HG03175 (cell line): ENCODE measurements at regions not wholly inside any gene's neighbourhood (a gene's known extent, or its start where the extent isn't known, plus 50 kb on each side); places are given as distances from the start of the nearest gene placed in this dataset.

ENCODE experiments used
- ATAC-seq: cut with Tn5 transposase; IDR thresholded peaks from one replicate; pipeline ENCODE4 v1.9.1; 2021; ENCODE audit warnings: mild to moderate bottlenecking, moderate library complexity; ENCODE audit not compliant: unreplicated experiment

GRCh38 chr13:59459972-59460371, 703.8 kb downstream of the DIAPH3 start:
- ATAC-seq: no peak

- no peak for ATAC-seq
Measured at GRCh38 chr13:59461411-59461810, 702.3 kb downstream of the DIAPH3 start.

GRCh38 chr13:59463023-59463422, 700.7 kb downstream of the DIAPH3 start:
- no peak for ATAC-seq

GRCh38 chr13:59464926-59465325, 698.8 kb downstream of the DIAPH3 start:
- no peak for ATAC-seq

- ATAC-seq: no peak
Measured at GRCh38 chr13:59468396-59468795, 695.3 kb downstream of the DIAPH3 start.

- ATAC-seq: no peak
Measured at GRCh38 chr13:59471106-59471505, 692.6 kb downstream of the DIAPH3 start.

- ATAC-seq: no peak
Measured at GRCh38 chr13:59472134-59472533, 691.6 kb downstream of the DIAPH3 start.

- no peak for ATAC-seq
Measured at GRCh38 chr13:59474696-59475095, 689.0 kb downstream of the DIAPH3 start.

- ATAC-seq: no peak
Measured at GRCh38 chr13:59475911-59476310, 687.8 kb downstream of the DIAPH3 start.

- no peak for ATAC-seq
Measured at GRCh38 chr13:59476366-59476765, 687.4 kb downstream of the DIAPH3 start.

GRCh38 chr13:59477011-59477410, 686.7 kb downstream of the DIAPH3 start:
- no peak for ATAC-seq

GRCh38 chr13:59478908-59479307, 684.8 kb downstream of the DIAPH3 start:
- ATAC-seq: no peak

GRCh38 chr13:59479629-59480028, 684.1 kb downstream of the DIAPH3 start:
- ATAC-seq: no peak

GRCh38 chr13:59480396-59481259, 683.1 kb downstream of the DIAPH3 start:
- no peak for ATAC-seq

GRCh38 chr13:59483501-59484145, 680.1 kb downstream of the DIAPH3 start:
- ATAC-seq: no peak

GRCh38 chr13:59487883-59488282, 675.8 kb downstream of the DIAPH3 start:
- ATAC-seq: no peak

GRCh38 chr13:59488436-59488835, 675.3 kb downstream of the DIAPH3 start:
- no peak for ATAC-seq

GRCh38 chr13:59490651-59491050, 673.1 kb downstream of the DIAPH3 start:
- ATAC-seq: no peak

GRCh38 chr13:59492030-59492636, 671.6 kb downstream of the DIAPH3 start:
- no peak for ATAC-seq

- no peak for ATAC-seq
Measured at GRCh38 chr13:59493436-59493965, 670.2 kb downstream of the DIAPH3 start.

- no peak for ATAC-seq
Measured at GRCh38 chr13:59494151-59494550, 669.6 kb downstream of the DIAPH3 start.

- ATAC-seq: no peak
Measured at GRCh38 chr13:59494560-59494970, 669.2 kb downstream of the DIAPH3 start.
